ENCODE measurements at regions not wholly inside any gene's neighbourhood (a gene's known extent, or its start where the extent isn't known, plus 50 kb on each side); places are given as distances from the start of the nearest gene placed in this dataset.

DNA sequence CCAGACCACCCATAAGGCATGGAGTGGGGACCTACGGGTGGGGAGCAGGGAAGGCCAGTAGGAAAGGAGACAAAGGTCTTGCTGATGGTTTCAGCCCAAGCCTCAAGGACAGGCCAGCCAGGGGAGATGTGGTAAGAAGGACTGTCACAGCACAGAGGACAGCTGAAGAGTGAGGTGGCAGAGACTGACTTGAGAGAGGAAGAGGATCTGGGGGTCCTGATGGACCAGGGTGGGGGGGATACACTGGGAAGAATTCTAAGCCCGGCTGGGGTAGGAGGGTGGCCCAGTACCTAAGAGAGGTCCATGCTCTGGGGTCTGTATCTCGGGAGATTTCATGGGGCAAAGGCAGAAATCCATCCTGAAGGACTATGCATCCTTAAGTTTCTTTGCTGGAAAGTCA lies 66.1 kb upstream of the THY1 start:
- no peak for DNase-seq

DNA sequence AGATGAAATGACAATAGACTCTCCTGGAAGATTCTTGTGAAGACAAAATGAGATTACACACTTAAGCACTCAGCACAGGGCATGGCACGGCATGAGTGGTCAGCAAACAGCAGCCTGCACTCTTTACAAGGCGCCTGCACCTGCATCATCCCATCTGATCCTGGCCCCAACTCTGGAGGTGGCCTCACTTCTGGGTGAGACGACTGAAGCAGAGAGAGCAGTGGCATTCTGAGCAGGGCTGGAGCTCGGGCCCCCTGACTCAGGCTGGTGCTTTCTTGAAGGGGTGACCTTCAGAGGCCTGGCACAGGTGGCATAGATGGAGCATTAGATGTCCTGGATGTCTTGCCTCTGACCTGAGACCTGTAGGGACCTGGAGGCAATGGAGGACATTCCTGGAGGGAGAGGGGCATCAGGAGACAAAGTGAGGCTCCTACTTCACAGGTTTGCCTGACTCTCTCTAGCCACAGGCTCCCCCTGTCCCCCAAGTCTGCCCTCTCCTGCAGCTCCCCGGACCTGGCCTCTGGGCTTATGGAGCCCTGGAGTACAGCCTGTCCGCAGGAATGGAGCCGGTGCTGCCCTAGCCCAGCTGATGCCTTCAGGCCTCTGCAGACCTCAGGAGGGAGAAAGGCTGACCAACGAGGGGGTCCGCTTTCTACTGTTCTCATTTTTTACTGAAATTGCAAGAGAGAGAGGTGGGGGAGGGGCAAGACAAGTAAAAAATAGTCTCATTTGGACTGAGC lies 65.5 kb upstream of the THY1 start:
- DNase-seq: no peak

DNA sequence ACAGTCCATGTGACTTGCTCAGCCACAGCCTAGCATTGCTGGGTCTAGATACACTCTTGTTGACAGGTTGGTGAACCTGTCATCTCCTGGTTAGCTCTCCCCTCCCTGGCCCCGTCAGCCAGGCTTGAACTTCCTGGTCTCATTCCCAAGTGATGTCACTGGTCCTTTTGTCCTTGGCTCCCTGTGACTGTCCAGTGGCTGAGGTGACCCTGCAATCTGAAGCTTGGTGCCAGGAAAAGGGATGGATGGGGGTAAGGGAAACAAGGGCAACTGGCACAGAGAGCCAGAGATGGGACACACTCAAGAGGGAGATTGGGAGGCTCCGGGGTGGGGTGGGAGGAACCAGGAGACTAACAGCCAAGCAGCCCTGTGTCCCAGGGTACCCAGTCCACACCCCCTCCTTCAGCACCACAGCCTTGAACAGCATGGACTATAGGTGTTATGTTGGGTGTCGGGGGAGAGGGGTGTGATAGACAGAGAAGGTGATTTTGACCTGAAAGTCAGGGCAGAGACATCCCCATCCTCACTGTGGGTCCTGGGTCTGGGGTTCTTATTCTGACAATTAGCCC lies 63.8 kb upstream of the THY1 start:
- no peak for DNase-seq

DNA sequence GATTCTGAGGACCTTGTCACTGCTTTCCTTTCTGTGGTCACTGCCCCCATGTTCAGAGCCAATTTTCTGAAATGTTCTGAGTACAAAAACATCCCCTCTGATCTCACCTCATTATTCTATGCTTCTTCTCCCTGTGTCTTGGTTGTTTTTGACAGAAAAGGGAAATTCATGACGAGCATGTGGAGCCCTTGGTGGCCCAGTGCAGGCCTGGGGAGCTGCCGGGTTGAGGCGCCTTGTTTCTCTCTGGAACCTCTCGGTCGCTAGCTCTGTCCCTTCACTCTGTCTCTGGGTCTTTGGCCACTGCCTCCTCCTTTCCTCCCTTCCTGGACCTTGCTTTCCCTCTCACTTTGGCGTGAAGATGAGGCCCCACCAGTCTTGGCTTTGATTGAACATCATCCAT lies 63.0 kb upstream of the THY1 start:
- no peak for DNase-seq

DNA sequence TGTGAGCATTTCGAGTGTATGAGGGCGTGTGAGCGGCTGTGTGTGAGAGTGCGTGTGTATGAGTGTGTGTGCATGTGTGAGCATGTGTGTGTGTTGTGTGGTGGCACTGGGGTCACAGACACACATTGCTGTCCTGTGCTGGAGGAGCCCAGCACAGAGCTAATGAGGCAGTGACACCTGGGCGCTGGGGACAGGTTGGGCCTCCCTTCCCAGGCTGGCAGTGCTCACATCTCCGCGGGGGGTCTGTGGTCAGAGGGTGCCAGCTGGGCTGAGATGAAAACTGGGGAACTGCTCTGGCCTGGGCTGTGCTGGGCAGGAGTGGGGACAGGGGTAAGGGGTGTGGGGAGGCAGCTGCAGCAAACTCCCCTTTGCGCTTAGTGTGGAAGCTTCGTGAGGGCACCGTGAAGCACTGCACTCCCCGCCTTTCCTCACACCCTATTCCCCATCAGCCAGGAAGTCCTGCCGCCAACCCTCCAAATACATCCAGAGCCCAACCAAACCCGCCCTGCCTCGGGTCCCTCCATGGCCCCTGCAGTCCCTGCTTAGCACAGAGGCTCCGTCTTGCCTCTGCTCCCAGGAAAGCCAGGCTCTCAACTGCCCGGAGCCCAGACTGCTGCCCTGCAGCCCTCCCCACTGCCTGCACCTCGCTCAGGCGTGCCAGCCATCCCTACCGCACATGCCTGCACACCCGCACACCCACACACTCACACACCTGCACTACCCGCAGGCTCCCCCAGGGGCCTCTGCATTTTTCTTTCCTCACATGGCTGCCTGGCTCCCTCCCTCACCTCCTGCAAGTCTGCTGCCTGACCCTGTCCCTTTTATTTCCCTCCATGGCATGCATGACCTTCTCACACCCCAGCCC lies 62.0 kb upstream of the THY1 start:
- DNase-seq: no peak

DNA sequence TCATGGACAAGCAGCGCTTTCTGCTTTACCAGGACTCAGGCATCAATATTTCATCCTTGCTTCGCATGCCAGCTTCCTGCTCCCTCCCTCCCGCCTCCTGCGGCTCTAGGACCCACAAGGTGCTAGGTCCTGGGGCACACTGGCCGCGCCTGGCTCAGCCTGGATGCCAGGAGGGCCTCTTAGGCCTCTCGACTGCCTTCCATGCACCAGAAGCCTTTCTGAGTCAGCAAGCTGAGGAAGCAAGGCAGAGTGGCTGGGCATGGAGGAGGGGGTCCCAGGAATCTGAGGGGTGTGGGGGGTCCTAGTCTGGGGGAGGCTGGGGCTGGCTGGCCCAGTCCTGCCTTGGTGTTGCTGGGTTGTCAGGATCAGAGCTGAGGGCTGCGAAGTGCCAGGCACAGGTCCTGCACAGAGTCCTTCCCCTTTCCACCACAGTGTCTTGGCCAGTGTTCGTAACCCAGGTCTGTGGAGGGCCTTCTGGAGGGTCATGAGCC lies 61.0 kb upstream of the THY1 start:
- no peak for DNase-seq

DNA sequence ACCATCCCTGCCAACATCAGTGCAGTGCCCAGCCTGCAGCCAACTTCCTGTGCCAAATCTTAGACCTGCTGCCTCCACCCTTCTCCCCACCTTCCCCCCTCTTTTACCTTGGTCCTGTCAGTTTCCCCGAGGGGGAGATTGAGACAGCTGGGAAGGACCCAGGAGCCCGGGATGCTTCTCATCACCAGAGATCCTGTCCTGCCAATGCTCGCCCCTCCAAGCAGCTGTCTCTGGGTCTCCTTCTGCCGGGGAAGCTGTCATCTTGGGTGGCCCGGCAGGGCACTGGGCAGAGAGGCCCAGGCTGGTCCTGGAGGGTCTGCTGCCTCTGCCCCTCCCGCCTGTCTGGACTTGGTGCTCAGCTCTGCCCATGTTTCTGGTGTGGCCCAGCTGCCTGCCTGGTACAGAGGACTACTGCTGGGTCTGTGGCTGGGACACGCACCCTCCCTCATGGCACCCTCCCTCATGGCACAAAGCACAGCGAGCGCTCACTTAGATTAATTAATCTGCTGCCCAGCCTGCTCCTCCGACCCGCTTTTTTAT lies 60.4 kb upstream of the THY1 start:
- no peak for DNase-seq

DNA sequence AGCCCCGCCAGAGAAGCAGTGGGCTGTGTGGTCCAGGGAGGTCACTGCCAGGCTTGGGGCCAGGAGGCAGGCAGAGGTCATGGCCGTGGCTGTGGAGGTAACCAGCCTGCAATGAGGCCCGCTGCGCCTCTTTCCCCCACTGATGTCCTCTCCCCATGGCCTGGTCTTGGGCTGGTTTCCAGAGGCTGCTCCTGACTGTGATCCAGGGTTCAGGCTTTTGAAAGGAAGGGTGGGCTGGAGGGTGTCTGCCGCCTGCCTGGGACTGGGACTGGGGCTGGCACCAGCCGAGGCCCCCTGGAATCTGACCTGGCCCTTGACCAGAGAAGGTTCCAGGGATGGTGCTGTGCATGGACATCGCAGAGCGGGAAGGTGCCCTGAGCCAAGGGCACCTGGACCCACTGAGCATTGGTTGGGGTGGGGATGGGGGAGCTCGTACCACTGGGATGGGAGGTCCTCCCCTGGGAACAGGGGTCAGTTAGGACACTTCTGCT lies 59.6 kb upstream of the THY1 start:
- DNase-seq: no peak

DNA sequence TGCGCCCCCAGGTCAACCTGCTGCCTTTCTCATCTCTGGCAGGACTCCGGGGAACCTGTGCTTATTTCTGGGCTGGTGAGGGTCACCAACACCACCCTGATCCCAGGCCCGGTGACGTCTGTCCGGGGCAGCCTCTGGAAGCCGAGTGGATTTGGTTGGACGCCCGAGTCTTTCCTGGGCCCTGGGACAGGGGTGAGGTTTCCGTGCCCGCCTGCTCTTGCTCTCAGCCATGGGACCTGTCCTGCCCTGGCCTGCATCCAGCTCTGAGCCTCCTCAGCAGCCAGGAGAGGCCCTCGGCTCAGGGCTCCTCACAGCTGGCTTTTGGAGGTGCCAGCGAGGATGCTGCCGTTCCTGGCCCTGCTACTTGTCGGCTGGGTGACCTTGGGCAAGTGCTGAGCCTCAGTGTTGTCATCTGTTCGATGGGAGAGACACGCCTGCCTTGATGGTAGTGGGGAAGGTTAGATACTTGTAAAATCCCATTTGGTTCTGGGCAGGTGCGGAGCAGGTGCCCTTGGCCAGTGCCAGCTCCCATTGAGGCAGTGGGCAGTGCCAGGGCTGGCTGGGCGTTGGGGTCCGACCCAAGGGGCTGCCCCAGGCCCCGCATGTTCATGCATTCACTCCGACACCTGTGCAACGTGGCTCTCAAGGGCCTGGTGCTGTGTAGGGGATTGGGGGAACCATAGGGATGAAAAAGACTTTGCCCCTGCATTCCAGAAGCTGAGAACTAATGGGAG lies 58.9 kb upstream of the THY1 start:
- DNase-seq: no peak

DNA sequence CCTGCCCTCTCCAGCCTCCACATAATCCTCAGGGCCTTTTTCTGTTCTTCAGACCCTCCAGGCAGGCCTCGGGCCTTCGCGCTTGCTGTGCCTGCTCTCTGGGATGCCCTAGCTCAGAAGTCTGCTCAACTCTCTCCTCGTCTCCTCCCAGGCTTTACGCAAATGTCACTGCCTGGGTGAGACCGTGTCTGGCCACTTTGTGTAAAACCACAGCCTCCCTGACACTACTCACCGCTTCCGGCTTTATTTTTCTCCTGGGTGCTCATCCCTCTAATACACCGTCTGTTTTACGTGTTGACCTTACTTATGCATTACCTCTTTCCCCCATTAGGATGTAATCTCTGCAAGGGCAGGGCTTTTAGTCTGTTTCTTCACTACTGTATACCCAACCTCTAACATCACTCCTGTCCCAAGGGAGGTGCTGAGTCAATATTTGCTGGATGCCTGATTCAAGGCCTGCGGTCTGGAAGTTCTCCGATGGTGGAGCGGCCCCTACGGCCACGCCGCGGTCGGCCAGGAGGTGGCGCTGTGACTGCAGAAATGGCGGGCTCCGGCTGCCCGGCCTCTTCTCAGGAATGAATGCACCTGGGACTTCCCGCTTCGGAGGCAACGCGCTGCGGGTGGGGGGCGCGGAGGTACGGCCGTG lies 58.2 kb upstream of the THY1 start:
- DNase-seq: peak in 4 of 5 donors; percentile 40 to 56 (median 48)

DNA sequence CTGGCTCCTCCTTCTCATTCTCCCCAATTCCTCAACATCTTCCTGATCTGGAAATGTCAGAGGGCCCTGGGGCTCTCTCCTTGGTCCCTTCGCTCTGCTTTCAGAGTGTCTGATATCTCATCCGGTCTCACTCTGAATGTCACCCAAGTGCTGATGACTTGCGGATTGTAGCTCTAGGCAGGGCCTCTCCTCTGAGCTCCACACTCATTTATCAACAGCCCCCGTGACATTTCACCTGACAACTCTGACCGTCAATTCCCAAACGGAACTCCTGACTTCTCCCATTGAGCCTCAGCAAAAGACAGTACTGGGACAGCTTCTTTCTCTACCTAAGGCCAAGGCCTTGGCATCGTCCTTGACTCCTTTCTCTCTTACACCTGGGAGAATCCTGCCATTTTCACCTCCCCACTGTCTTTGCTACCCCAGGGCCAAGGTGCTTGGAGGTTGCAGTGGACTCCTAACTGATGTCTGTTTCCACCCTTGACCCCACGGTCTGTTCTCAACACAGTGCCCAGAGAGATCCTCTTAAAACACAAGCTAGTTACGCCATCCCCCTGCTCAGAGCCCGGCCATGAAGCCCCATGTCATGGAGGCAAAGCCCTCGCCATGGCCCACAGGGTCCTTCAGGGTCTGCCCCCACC lies 57.5 kb upstream of the THY1 start:
- no peak for DNase-seq

DNA sequence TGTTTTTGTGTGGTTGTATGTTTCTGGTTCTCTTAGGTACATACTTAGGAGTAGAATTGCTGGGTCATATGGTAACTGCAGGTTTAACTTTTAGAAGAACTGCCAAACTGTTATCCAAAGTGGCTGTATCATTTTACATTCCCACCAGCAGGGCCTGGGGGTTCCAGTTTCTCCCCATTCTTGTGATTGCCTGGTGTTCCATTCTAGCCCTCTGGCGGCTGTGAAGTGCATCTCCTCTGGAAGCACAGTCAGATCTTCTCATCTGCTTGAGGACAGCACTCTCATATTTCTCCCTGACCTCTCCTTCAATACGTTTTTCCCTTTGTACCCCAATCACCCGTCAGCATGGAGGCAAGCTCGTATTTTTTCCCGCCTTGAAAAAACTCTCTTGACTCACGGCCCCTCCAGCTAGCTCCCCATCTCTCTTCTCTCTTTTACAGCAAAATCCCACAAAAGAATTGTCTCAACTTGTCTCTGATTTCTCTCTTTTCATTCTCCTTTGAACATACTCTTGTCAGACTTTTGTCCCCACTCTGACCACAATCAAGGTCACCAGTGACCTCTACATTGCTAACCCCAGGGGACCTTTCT lies 56.8 kb upstream of the THY1 start:
- no peak for DNase-seq

DNA sequence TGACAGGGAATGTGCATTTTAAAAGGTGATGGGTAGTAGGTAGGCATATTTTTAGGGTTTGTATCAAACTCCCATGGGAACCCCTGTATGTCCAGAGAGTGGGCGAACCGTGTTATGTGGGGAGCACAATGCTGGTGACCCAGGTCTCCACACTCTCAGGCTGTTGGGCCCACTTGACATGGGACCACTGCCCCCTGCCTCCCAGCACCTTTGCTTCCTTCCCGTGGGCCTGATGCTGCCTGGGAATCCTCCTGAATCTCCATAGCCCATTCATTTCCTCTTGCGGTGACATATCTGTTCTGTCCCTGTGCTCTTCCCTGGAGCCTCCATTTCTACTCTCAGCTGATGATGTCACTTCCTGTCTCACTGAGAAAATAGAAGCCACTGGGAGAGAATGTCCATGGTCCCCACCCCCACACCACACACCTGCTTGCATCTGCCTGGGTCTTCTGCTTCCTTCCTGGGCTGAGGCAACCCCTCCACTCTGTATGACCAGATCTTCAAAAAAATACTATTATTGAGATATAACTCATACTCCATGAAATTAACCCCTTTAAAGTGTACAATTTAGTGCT lies 55.8 kb upstream of the THY1 start:
- no peak for DNase-seq

DNA sequence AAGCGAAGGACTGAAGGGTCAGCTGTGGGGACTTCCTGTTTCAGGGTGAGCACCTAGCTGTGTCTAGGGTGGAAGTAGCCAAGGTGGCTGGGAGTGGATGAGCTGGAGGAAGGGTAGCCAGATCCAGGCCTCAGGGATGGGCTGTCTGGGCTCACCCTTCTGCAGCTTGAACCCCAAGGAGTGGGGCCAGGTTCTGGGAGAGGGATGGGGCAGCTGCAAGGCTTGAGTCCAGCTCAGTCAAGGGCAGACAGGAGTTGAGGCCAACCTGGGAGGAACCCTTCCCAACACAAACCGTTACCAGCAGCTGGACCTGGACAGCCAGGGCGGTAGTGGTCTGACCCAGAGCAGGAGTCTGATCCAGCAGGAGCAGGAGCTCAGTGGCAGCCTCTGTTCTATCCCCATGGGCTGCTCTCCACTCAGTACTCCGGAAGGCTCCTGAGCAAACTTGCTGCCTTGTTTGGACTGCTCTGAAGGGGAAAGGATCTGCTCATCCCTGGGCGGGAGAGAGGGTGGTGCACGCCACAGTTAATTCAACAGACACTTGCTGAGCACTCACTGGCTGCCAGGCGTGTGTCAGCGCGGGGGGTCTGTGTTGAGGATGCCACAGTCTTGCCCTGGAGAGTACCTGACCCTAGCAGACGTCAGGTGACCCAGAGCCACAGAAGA lies 53.8 kb upstream of the THY1 start:
- DNase-seq: no peak

DNA sequence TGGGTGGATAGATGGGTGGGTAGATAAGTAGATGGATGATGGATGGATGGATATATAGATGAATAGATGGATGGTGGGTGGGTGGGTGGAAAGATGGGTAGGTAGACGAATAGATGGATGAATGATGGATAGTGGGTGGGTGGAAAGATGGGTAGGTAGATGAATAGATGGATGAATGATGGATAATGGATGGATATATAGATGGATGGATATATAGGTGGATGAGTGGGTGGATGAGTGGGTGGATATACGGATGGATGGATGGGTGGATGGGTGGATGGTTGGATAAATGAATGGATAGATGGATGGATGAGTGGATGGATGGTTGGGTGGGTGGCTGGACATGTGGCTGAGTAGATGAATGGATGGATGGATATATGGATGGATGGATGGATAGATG lies 53.1 kb upstream of the THY1 start:
- no peak for DNase-seq

DNA sequence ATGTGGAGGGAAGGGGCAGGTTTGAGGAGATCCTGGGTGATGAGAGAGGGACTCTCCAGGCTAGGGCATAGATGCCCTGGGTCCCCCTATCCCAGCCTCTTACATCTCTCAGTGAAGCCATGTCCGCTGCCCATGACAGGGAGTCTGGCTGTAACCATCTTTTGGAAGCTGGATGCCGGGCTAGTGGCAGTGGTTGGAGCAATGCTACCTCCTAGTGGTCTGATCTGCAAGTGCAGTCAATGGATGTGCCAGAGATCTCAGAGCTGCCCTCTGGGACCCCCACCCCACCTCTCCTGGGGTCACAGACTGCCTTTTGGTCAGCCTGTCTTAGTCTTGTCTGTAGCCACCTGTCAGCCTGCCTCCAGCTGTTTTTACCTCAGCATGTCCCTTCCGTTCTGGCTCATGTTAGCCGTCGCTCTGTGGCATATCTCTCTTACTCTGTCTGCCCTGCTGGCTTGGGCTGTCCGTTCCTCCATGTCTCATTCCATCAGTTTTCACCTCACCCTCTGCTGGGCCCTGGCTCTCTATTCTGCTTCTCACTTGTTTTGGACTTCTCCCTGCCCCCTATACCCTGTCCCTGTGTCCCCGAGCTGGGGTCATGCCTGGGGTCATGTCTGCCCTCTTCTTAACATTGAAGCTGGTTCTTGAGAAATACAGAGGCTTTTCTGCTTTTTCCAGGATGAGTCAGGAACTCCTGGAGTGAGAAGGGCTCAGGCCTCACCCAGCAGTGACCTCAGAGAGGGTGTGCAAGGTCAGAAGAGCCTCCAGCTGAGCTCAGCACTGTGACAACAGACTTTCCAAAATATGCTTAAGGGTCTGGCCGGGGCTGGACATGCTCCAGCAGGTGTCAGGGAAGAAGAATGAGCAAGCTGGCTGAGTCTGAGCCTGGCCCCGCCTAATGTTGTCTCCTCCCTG lies 52.0 kb upstream of the THY1 start:
- peak in 4 of 5 donors; percentile 23 to 35 (median 32) for DNase-seq

DNA sequence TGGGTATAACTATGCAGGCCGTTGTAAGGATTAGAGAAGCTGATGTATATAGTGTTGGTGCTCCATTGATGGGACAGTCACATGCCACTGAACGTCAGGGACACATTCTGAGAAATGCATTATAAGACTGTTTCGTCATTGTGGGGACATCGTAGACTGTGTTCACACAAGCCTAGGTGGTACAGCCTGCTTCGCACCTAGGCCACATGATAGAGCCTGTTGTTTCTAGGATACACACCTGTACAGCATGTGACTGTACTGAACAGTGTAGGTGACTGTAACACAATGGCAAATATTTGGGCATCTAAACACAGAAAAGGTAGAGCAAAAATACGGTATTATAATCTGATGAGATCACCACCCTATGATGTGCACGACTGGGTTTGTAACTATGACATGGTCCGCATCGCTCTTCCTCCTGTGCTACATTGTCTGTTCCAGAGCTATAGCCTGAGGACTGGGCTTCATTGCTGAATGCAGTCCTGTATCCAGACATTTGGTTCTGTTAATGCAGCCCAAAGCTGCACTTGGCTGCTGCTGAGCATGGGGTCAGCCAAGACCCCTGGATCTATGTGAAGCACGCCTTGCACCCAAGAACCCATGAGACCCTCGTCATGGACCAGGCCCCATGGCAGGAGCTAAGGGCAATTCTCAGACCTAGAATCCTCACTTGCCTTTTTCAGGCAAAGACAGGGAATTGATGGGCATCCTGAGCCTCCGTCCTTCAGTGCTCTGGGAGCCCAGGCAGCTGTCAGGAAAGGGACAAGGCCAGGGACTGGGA lies 51.1 kb upstream of the THY1 start:
- DNase-seq: no peak

DNA sequence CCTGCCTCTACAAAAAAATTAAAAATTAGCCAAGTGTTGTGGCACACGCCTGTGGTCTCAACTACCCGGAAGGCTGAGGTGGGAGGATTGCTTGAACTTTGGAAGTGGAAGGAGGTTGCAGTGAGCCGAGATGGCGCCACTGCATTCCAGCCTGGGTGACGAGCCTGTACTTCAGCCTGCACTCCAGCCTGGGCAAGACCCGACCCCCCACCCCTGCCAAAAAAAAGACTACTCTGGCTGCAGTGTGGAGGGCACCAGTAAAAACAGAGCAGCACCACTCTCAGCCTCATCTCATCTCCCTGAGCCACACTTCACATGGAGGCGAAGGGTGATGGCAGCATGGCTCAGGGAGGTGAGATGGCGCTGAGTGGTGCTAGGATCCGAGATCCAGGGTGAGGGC lies 50.3 kb upstream of the THY1 start:
- no peak for DNase-seq
